SK-N-SH treated with all-trans-retinoic acid at 6 μM for 48 hours (cell line): ENCODE measurements at regions not wholly inside any gene's neighbourhood (a gene's known extent, or its start where the extent isn't known, plus 50 kb on each side); places are given as distances from the start of the nearest gene placed in this dataset.

Source experiments
- ATAC-seq: fragments of 200-7000 bp; cut with Tn5 transposase; 3 replicates; pipeline ENCODE4 v1.9.1; 2020; ENCODE audit warnings: mild to moderate bottlenecking, moderate library complexity
- ARNTL ChIP-seq: fragments of 450-650 bp; formaldehyde crosslinking; IDR thresholded peaks from 2 replicates; pipeline ENCODE4 v1.5.0; 2020; ENCODE audit warnings: low read depth, mild to moderate bottlenecking, moderate library complexity, borderline replicate concordance
- BACH2 ChIP-seq: fragments of 250-450 bp; sonication (Bioruptor Pico); IDR thresholded peaks from 2 replicates; pipeline ENCODE4 v1.9.0; 2021; ENCODE audit warnings: mild to moderate bottlenecking, borderline replicate concordance
- CSDC2 ChIP-seq: fragments of 250-450 bp; sonication (Bioruptor Pico); IDR thresholded peaks from 2 replicates; pipeline ENCODE4 v1.5.0; 2020; ENCODE audit warnings: mild to moderate bottlenecking, moderate library complexity
- ESRRG ChIP-seq: fragments of 250-450 bp; sonication (Bioruptor Pico); IDR thresholded peaks from 2 replicates; pipeline ENCODE4 v1.6.1; 2021; ENCODE audit warnings: mild to moderate bottlenecking
- GLIS3 ChIP-seq: fragments of 250-450 bp; sonication (Bioruptor Pico); IDR thresholded peaks from 2 replicates; pipeline ENCODE4 v1.5.0; 2020; ENCODE audit warnings: mild to moderate bottlenecking, moderate library complexity
- OSR1 ChIP-seq: fragments of 250-450 bp; sonication (Bioruptor Pico); IDR thresholded peaks from 2 replicates; pipeline ENCODE4 v1.8.0; 2022; ENCODE audit warnings: moderate library complexity, mild to moderate bottlenecking, inconsistent platforms
- PPARA ChIP-seq: fragments of 250-450 bp; sonication (Bioruptor Pico); IDR thresholded peaks from 2 replicates; pipeline ENCODE4 v1.5.0; 2020; ENCODE audit warnings: mild to moderate bottlenecking, borderline replicate concordance
- RARB ChIP-seq: fragments of 250-450 bp; sonication (Bioruptor Pico); IDR thresholded peaks from 2 replicates; pipeline ENCODE4 v1.8.0; 2021; ENCODE audit warnings: mild to moderate bottlenecking, moderate library complexity
- SNAI2 ChIP-seq: fragments of 250-450 bp; sonication (Bioruptor Pico); IDR thresholded peaks from 2 replicates; pipeline ENCODE4 v1.5.0; 2020; ENCODE audit warnings: mild to moderate bottlenecking, moderate library complexity
- TCF4 ChIP-seq: fragments of 250-450 bp; sonication (Bioruptor Pico); IDR thresholded peaks from 2 replicates; pipeline ENCODE4 v1.8.0; 2021; ENCODE audit warnings: mild to moderate bottlenecking, moderate library complexity, borderline replicate concordance
- TOX ChIP-seq: fragments of 250-450 bp; sonication (Bioruptor Pico); IDR thresholded peaks from 2 replicates; pipeline ENCODE4 v1.8.0; 2021; ENCODE audit warnings: mild to moderate bottlenecking, moderate library complexity, borderline replicate concordance
- ZC3H10 ChIP-seq: fragments of 250-450 bp; sonication (Bioruptor Pico); IDR thresholded peaks from 2 replicates; pipeline ENCODE4 v1.5.1; 2021; ENCODE audit warnings: mild to moderate bottlenecking, moderate library complexity
- ZFP3 ChIP-seq: fragments of 250-450 bp; sonication (Bioruptor Pico); IDR thresholded peaks from 2 replicates; pipeline ENCODE4 v1.5.0; 2020; ENCODE audit warnings: mild to moderate bottlenecking, moderate library complexity
- ZFP30 ChIP-seq: fragments of 450-650 bp; formaldehyde crosslinking; IDR thresholded peaks from 2 replicates; pipeline ENCODE4 v1.5.0; 2022; ENCODE audit warnings: mild to moderate bottlenecking, moderate library complexity
- ZNF565 ChIP-seq: fragments of 450-650 bp; formaldehyde crosslinking; conservative IDR thresholded peaks from 2 replicates; pipeline ENCODE4 v1.5.0; 2020; ENCODE audit warnings: low read depth, mild to moderate bottlenecking, moderate library complexity
- ZNF70 ChIP-seq: fragments of 450-650 bp; formaldehyde crosslinking; IDR thresholded peaks from 2 replicates; pipeline ENCODE4 v1.5.0; 2020; ENCODE audit warnings: mild to moderate bottlenecking, moderate library complexity
- ZNF8 ChIP-seq: fragments of 450-650 bp; formaldehyde crosslinking; IDR thresholded peaks from 2 replicates; pipeline ENCODE4 v1.5.0; 2020; ENCODE audit warnings: mild to moderate bottlenecking, moderate library complexity
- TF ChIP-seq, protein P1 (sequence below): fragments of 250-450 bp; sonication (Bioruptor Pico); IDR thresholded peaks from 2 replicates; pipeline ENCODE4 v1.5.0; 2020; ENCODE audit warnings: mild to moderate bottlenecking, moderate library complexity
- TF ChIP-seq, protein P2 (sequence below): fragments of 250-450 bp; sonication (Bioruptor Pico); IDR thresholded peaks from 2 replicates; pipeline ENCODE4 v1.8.0; 2020; ENCODE audit warnings: mild to moderate bottlenecking, moderate library complexity, borderline replicate concordance
- TF ChIP-seq, protein P3 (sequence below): fragments of 250-450 bp; sonication (Bioruptor Pico); IDR thresholded peaks from 2 replicates; pipeline ENCODE4 v1.5.1; 2021; ENCODE audit warnings: mild to moderate bottlenecking, moderate library complexity

DNA sequence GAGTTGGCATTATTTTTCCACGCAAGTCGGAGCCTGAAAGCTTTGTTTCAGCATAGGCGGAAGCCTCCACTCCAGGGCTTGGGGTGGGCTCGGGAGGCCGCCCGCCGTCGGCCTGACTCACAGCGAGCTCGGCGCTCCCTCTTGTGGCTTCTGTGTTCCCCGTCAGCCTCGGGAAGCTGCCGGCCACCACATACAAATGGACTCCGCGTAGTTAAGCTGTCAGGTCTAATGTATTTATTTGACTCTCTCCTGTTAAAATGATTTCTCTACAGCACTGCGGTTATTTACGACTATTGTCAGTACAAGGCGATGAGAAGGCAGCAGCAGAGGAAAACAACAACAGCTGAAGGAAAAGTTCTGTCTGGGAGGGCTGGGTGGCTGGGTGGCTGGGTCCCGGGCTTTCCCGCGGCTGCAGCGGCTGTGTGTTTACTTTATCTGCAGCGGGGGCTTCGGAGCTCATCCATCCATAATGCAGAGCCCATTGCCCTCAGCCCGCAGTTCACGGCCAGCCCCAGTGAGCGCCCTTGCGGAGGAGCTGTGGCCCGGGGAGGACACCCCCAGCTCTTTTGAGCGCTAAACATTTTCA is 375.7 kb upstream of the CAMK1G start:
- TF ChIP-seq ZFP30 (CRISPR knock-in tag) (no peak), OSR1 (no peak), GLIS3 (no peak), ZC3H10 (CRISPR knock-in tag) (no peak)
- TF ChIP-seq, protein P1, sequence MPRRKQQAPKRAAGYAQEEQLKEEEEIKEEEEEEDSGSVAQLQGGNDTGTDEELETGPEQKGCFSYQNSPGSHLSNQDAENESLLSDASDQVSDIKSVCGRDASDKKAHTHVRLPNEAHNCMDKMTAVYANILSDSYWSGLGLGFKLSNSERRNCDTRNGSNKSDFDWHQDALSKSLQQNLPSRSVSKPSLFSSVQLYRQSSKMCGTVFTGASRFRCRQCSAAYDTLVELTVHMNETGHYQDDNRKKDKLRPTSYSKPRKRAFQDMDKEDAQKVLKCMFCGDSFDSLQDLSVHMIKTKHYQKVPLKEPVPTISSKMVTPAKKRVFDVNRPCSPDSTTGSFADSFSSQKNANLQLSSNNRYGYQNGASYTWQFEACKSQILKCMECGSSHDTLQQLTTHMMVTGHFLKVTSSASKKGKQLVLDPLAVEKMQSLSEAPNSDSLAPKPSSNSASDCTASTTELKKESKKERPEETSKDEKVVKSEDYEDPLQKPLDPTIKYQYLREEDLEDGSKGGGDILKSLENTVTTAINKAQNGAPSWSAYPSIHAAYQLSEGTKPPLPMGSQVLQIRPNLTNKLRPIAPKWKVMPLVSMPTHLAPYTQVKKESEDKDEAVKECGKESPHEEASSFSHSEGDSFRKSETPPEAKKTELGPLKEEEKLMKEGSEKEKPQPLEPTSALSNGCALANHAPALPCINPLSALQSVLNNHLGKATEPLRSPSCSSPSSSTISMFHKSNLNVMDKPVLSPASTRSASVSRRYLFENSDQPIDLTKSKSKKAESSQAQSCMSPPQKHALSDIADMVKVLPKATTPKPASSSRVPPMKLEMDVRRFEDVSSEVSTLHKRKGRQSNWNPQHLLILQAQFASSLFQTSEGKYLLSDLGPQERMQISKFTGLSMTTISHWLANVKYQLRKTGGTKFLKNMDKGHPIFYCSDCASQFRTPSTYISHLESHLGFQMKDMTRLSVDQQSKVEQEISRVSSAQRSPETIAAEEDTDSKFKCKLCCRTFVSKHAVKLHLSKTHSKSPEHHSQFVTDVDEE (CRISPR knock-in tag): no peak
- peak; percentile 99 for ATAC-seq

DNA sequence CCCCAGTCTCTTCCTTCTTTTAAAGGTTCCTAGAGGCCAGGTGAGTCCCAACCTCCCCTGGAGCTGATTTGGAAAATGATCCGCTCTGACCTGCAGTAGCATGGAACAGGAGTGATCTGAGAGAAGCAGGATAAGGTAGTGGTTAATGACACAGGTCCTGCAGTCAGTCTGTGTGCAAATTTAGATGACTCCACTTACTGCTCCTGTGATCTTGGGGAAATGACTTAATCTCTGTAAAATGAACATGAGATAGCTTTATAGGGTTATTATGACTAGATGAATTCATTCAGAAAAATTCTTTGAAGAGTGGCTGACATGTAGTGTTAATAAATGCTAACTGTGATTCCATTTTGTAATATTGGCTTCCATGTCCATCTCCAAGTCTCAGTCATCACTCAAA is 374.9 kb upstream of the CAMK1G start:
- no peak; the same call in 2 of the 3 replicates for ATAC-seq
- TF ChIP-seq, protein P1 (CRISPR knock-in tag): no peak
- TF ChIP-seq ZNF8 (CRISPR knock-in tag) (no peak), TCF4 (CRISPR knock-in tag) (no peak), ESRRG (no peak), PPARA (CRISPR knock-in tag) (no peak), SNAI2 (CRISPR knock-in tag) (no peak), CSDC2 (CRISPR knock-in tag) (no peak), RARB (CRISPR knock-in tag) (no peak), ZNF70 (CRISPR knock-in tag) (no peak), ZFP3 (no peak), ZC3H10 (CRISPR knock-in tag) (no peak), ARNTL (CRISPR knock-in tag) (no peak)
- TF ChIP-seq, protein P2, sequence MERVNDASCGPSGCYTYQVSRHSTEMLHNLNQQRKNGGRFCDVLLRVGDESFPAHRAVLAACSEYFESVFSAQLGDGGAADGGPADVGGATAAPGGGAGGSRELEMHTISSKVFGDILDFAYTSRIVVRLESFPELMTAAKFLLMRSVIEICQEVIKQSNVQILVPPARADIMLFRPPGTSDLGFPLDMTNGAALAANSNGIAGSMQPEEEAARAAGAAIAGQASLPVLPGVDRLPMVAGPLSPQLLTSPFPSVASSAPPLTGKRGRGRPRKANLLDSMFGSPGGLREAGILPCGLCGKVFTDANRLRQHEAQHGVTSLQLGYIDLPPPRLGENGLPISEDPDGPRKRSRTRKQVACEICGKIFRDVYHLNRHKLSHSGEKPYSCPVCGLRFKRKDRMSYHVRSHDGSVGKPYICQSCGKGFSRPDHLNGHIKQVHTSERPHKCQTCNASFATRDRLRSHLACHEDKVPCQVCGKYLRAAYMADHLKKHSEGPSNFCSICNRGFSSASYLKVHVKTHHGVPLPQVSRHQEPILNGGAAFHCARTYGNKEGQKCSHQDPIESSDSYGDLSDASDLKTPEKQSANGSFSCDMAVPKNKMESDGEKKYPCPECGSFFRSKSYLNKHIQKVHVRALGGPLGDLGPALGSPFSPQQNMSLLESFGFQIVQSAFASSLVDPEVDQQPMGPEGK: no peak
- TF ChIP-seq, protein P3, sequence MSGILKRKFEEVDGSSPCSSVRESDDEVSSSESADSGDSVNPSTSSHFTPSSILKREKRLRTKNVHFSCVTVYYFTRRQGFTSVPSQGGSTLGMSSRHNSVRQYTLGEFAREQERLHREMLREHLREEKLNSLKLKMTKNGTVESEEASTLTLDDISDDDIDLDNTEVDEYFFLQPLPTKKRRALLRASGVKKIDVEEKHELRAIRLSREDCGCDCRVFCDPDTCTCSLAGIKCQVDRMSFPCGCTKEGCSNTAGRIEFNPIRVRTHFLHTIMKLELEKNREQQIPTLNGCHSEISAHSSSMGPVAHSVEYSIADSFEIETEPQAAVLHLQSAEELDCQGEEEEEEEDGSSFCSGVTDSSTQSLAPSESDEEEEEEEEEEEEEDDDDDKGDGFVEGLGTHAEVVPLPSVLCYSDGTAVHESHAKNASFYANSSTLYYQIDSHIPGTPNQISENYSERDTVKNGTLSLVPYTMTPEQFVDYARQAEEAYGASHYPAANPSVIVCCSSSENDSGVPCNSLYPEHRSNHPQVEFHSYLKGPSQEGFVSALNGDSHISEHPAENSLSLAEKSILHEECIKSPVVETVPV: no peak
- TF ChIP-seq, all 23 proteins: peak for 0

DNA sequence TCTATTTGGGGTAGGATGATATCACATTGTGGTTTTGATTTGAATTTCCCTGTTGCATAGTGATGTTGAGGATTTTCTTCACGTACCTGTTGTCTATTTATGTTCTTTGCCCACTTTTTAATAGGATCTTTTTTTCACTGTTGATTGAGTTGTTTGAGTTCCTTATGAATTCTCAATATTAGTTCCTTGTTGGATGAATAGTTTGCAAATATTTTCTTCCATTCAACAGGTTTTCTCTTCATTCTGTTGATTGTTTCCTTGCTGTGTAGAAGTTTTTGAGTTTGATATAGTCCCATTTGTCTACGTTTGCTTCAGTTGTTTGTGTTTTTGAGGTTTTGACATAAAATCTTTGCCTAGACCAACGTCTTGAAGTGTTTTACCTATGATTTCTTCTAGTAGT is 369.5 kb upstream of the CAMK1G start:
- no peak for ATAC-seq
- TF ChIP-seq ARNTL (CRISPR knock-in tag) (no peak), ESRRG (no peak), SNAI2 (CRISPR knock-in tag) (no peak), ZNF70 (CRISPR knock-in tag) (no peak), GLIS3 (no peak), OSR1 (no peak), ZNF8 (CRISPR knock-in tag) (no peak), ZNF565 (CRISPR knock-in tag) (no peak), ZFP30 (CRISPR knock-in tag) (no peak), TOX (CRISPR knock-in tag) (no peak), BACH2 (no peak)
- TF ChIP-seq, protein P1 (CRISPR knock-in tag): no peak
- TF ChIP-seq, protein P3: no peak
- TF ChIP-seq, protein P2: no peak
